Ecto neural progenitor cell (in vitro differentiated cells): ENCODE measurements at regions not wholly inside any gene's neighbourhood (a gene's known extent, or its start where the extent isn't known, plus 50 kb on each side); places are given as distances from the start of the nearest gene placed in this dataset.

ENCODE experiments used
- DNase-seq: peaks from one replicate; pipeline ENCODE4 v3.0.0-alpha.2; 2018; ENCODE audit warnings: low spot score

GRCh38 chr2:10985260-10985659, 73.5 kb downstream of the KCNF1 start:
- DNase-seq, result no peak

- no peak for DNase-seq
Measured at GRCh38 chr2:10985901-10986535, 74.3 kb downstream of the KCNF1 start.

DNA sequence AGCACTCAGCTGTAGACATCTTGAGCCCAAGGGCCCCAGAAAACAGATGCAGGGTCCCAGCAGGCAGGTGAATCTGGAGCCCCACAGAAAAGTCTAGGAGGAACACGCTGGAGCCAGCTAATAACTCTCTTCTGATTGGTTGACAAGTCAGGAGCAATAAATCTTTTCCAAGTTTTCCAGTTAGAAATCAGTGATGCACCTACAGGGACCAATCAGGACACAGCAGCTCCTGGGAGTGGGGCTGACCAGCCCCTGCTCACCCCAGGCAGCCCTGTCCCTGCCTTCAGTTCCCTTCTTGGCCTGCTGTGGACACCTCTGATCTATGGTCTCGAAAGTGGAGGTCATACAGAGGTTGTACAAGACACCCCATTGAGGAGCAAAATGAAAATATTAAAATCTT, 75.7 kb downstream of the KCNF1 start:
- DNase-seq, result no peak

DNA sequence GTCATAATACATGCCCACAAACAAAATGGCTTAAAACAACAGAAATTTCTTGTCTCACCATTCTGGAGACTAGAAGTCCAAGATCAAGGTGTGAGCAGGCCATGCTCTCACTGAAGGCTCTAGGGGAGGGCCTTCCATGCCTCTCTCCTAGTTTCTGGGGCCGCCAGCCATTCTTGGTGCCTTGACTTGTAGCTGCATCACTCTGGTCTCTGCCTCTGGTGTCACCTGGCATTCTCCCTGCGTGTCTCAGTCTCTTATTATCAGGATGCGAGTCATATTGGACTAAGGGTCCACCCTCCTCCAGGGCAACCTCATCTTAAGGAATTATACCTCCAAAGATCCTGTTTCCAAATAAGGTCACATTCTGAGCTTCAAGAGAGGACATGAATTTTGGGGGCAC, 76.1 kb downstream of the KCNF1 start:
- DNase-seq, result no peak

DNA sequence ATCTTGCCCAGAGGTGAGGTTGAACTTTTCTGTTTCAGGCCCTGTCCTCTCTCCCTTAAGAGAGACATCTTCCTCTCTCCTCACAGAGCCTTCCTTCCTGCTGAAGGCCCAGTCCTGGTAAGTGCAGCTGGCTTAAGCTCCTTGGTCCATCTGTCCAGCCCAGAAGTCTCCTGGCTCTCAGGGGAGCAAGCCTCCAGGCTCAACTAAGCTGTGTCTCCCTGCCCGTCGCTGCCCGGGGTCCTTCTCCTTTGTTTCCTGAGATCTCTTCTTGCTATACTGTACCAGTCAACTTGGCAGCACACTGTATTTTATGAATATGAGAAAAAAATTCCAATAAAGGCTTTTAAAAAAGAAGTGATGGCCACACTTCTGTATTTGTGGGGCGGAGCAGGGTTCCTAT, 77.4 kb downstream of the KCNF1 start:
- no peak for DNase-seq

DNA sequence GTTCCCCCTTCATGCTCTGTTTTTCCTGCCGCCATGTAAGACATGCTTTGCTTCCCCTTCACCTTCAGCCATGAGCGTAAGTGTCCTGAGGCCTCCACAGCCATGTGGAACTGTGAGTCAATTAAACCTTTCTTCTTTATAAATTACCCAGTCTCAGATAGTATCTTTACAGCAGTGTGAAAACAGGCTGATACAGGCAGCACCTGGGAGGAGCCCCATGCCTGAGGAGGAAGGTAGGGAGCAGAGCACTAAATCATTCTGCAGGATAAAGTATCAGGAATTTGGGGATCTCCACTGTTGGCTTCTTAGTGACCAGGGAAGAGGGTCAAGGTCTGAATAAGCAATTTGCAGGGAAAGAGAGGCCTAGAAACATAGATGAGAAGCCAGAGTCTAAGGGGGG, 78.0 kb downstream of the KCNF1 start:
- DNase-seq, result no peak

- DNase-seq, result no peak
Measured at GRCh38 chr2:10990561-10991111, 78.9 kb downstream of the KCNF1 start.

GRCh38 chr2:10992023-10992791, 80.5 kb downstream of the KCNF1 start:
- no peak for DNase-seq

DNA sequence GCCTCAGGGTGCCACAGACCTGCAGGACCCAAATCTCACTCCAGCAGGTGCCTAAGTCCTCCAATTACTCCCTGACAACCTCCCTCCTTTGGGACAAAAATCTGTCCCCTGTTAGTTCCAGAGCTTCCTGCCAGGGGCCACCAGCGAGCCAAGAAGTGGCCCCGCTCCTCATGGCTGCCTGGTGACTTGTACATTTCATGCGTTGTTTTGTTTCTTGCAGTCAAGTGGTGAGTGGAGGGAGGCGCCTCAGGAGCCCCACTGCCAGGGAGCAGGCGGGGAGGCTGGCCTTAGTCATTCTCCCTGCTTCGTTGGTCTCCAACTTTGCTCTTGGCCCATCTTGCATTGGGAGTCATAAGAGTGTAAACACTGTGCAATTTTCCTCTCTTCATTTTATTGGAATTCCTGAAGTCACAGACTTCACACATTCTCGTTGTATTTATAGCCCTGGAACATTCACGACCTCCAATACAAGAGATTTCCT, 81.3 kb downstream of the KCNF1 start:
- no peak for DNase-seq

DNA sequence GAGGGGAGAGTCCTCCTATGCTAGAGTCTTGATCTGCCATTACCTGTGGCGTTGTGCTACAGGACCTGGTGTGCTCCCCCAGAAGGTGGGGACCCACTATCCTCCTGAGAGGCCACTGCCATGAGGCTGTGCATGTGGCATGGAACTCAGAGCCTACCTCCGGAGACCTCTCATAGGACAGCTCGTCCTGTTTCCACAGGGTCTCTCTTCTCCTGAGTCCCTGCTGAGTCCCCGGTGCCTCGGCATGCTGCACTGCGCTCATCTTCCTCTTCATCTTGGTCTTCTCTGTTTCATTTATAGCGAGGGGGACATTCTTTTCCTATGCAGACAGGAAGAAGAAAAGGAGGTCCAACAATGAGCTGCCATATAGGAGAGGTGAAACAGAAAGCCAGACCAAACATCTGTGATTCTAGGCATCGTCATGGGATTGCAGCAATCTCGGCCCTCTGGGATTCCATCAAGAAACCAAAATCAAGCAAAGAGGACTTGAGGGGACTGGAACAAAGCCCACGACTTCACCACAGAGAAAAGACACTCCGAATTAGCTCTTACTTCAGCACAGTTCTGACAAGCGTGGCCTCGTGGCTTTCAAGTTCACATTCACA, 83.7 kb downstream of the KCNF1 start:
- no peak for DNase-seq

GRCh38 chr2:11004199-11004598, 92.5 kb downstream of the KCNF1 start:
- no peak for DNase-seq

- DNase-seq, result no peak
Measured at GRCh38 chr2:11005032-11005431, 93.3 kb downstream of the KCNF1 start.

DNA sequence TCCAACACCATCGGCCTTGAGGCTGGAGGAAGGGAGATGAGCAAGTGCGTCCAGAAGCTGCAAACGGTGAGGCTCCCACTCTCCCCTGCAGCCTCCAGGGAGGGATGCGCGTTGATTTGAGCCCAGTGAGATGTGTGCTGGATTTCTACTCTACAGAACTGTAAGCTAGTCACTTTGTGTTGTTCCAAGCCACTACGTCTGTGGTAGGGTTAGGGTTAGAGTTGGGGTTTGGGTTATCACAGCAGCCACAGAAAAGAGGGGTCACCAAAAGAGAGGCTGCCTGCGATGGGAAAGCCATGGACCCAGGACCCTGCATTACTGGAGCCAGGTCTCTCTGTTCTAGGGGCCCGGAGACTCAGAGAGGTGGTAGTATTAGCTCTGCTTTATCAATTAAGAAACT, 94.5 kb downstream of the KCNF1 start:
- no peak for DNase-seq

DNA sequence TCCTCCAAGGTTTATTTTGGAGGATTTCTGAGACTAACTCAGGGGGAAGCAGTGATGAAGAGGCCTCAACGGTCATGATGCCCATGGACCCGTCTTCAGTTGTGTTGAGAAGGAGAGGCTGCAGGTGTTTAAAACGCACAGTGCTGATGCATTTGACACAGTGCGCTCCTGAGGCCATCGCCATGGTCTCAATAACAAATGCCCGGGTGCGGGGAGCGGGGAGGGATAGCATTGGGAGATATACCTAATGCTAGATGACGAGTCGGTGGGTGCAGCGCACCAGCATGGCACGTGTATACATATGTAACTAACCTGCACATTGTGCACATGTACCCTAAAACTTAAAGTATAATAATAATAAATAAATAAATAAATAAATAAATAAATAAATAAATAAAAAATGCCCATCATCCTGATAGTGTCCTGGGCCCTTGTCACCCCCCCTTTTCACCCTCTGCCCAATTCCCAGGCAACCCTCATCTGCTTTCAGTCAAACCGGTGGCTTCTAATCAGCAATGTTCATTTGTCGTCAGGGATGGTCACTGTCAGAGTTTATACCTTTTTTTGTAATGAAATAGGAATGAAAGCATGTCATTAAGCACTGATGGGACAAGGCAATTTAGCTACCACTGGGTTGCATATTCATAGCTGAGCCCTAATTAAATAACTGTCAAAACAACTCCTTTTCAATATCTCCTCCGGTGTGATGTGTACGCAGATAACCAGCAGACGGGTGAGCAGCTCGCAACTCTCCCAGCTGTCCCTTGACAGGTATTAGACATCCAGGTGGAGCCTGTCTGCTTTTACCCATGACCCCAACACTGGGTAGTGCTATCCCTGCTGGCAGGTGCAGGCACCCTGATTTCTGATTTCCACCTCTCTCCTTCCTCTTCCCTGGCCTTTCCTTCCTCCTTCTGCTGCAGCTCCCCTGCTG, 95.9 kb downstream of the KCNF1 start:
- no peak for DNase-seq

DNA sequence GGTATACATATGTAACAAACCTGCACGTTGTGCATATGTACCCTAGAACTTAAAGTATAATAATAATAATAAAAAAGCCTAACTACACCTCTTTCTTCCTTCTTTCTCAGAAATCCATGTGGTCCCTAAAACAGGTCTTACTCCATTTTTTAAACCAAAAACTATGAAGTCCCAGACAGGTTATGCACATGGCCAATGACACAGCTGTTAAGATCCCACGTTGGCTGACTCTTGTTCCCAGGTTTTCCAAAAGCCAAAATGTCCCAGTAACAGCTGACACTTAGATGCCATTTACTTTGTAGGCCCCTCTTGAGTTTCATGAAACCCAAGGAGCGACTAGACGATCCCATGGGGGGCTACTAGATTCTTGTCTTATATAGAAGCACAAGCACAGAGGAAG, 97.0 kb downstream of the KCNF1 start:
- DNase-seq, result no peak

GRCh38 chr2:11009176-11009575, 97.4 kb downstream of the KCNF1 start:
- no peak for DNase-seq

- no peak for DNase-seq
Measured at GRCh38 chr2:11009891-11010290, 98.2 kb downstream of the KCNF1 start.

DNA sequence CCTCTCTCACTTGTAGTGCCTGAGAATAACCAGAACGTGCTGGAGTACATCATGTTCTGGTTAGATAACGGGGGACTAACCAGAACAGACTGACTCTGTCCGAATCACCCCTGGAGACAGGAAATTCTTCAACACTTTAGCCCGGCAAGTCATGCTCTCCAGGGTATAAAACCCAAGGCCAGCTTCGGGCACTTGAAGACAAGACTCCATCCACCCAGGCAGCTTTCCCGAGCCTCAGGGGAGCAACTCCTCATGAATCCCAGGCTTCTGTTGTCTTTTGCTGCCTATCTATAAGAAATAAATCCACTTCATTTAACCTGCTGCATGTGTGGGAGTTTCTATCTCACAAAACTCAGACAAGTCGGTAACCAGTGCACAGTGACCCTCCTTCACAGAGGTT, 99.6 kb downstream of the KCNF1 start:
- peak; percentile 8 for DNase-seq

DNA sequence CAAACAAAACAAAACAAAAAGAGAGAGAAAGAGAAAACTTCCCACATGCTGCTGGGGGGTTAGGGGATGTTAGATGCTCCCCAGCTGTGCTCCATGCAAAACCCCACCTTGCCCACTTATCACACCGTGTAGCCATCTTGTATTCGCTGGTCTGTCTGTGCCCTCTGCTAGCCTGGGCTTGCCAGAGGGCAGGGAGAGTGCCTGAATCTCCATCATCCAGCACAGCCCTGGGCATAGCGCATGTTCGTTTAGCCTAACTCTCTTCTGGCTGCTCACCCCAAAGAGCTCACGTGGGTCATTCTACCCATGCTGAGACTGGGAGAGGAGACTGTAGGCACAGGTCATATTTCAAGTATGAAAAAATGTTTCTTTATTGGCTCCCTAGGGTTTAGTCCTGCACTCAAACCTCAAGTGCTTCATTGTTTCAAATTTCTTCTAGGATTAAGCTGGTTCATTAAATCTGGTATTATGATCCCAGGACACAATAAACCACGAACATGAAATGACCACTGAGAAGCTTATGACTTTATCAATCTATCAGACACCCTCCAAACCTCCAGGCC, 100.5 kb downstream of the KCNF1 start:
- DNase-seq, result no peak

DNA sequence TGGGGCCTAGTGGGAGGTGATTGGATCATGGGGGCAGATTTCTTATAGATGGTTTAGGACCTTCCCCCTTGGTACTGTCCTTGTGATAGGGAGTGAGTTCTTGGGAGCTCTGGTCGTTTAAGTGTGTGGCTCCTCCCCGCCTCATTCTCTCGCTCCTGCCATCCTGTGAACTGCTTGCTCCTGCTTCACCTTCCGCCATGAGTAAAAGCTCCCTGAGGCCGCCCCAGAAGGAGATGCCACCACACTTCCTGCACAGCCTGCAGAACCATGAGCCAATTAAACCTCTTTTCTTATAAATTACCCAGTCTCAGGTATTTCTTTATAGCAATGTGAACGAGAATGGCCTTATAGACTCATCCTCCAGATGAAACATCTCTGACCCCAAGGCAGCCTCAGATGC, 101.5 kb downstream of the KCNF1 start:
- DNase-seq, result peak; percentile 13

DNA sequence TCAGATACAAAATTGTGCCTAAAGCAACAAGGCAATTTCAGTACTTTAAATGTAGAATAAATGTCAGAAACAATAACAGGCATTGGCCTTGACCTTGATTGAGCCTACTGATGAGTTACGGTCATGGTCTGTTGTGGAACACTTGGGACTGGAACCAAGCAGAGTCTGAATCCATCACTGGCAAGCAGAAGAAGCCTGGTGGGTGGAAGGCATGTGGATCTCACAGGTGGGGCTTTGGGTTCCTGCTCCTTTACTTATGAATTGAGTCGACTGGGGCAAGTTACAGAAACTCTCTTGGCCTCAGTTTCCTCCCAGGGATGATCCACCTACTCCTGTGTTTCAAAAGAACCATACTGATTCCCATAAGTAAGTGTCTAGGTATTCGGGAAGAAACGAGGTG, 102.3 kb downstream of the KCNF1 start:
- peak; percentile 18 for DNase-seq
